Hepatocyte (in vitro differentiated cells): ENCODE measurements at regions not wholly inside any gene's neighbourhood (a gene's known extent, or its start where the extent isn't known, plus 50 kb on each side); places are given as distances from the start of the nearest gene placed in this dataset.

Experiments
- EZH2phosphoT487 ChIP-seq: fragments of 200-600 bp; sonication (generic); IDR thresholded peaks from one replicate; pipeline ENCODE4 v1.6.1; 2018; ENCODE audit warnings: antibody characterized with exemption, mild to moderate bottlenecking, low read depth, moderate library complexity; ENCODE audit not compliant: unreplicated experiment, severe bottlenecking
- TF ChIP-seq, protein P1 (sequence below): fragments of 200-600 bp; sonication (generic); IDR thresholded peaks from 2 replicates; pipeline ENCODE4 v1.5.1; 2016; ENCODE audit warnings: antibody characterized with exemption, mild to moderate bottlenecking; ENCODE audit not compliant: poor library complexity

DNA sequence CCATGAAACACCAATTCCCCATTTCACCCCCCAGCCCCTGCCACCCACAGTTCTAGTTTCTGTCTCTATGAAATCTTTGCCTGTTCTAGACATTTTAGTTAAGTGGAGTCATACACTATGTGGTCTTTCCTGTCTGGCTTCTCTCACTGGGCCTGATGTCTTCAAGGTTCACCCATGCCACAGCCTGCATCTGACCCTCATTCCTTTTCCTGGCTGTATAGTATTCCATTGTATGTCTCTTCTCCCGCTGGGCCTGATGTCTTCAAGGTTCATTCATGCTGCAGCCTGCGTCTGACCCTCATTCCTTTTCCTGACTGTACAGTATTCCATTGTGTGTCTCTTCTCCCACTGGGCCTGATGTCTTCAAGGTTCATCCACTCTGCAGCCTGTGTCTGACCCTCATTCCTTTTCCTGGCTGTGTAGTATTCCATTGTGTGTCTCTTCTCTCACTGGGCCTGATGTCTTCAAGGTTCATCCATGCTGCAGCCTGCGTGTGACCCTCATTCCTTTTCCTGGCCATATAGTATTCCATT is 191.7 kb downstream of the CRLF2 start:
- TF ChIP-seq EZH2phosphoT487 = no peak
- TF ChIP-seq, protein P1, sequence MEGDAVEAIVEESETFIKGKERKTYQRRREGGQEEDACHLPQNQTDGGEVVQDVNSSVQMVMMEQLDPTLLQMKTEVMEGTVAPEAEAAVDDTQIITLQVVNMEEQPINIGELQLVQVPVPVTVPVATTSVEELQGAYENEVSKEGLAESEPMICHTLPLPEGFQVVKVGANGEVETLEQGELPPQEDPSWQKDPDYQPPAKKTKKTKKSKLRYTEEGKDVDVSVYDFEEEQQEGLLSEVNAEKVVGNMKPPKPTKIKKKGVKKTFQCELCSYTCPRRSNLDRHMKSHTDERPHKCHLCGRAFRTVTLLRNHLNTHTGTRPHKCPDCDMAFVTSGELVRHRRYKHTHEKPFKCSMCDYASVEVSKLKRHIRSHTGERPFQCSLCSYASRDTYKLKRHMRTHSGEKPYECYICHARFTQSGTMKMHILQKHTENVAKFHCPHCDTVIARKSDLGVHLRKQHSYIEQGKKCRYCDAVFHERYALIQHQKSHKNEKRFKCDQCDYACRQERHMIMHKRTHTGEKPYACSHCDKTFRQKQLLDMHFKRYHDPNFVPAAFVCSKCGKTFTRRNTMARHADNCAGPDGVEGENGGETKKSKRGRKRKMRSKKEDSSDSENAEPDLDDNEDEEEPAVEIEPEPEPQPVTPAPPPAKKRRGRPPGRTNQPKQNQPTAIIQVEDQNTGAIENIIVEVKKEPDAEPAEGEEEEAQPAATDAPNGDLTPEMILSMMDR = no peak
